ENCODE measurements at regions not wholly inside any gene's neighbourhood (a gene's known extent, or its start where the extent isn't known, plus 50 kb on each side); places are given as distances from the start of the nearest gene placed in this dataset.
"Not testable (repeated sequence)": the region's sequence is repeated elsewhere in the genome, so short reads cannot be mapped to it uniquely, and the experiment has no call there.

GRCh38 chr4:20122198-20122988, 129.3 kb upstream of the SLIT2 start:
- DNase-seq, result no peak

- DNase-seq, result no peak
Observed at GRCh38 chr4:20119141-20119540, 132.6 kb upstream of the SLIT2 start.

- no peak for DNase-seq
Observed at GRCh38 chr4:20109391-20109790, 142.3 kb upstream of the SLIT2 start.

GRCh38 chr4:20106921-20107320, 144.8 kb upstream of the SLIT2 start:
- DNase-seq, result no peak

GRCh38 chr4:20101831-20102230, 149.9 kb upstream of the SLIT2 start:
- DNase-seq, result no peak

- DNase-seq, result no peak
Observed at GRCh38 chr4:20096911-20097310, 154.8 kb upstream of the SLIT2 start.

GRCh38 chr4:20095805-20096541, 155.7 kb upstream of the SLIT2 start:
- no peak for DNase-seq

GRCh38 chr4:20091781-20092180, 159.9 kb upstream of the SLIT2 start:
- no peak for DNase-seq

- no peak for DNase-seq
Observed at GRCh38 chr4:20087522-20087911, 164.2 kb upstream of the SLIT2 start.

GRCh38 chr4:20086799-20087521, 164.7 kb upstream of the SLIT2 start:
- no peak for DNase-seq

- DNase-seq, result no peak
Observed at GRCh38 chr4:20086067-20086798, 165.5 kb upstream of the SLIT2 start.

- no peak for DNase-seq
Observed at GRCh38 chr4:20085653-20086052, 166.1 kb upstream of the SLIT2 start.

GRCh38 chr4:20085156-20085555, 166.5 kb upstream of the SLIT2 start:
- no peak for DNase-seq

- no peak for DNase-seq
Observed at GRCh38 chr4:20084488-20084887, 167.2 kb upstream of the SLIT2 start.

- no peak for DNase-seq
Observed at GRCh38 chr4:20078644-20079043, 173.1 kb upstream of the SLIT2 start.

- DNase-seq, result no peak
Observed at GRCh38 chr4:20075248-20075871, 176.3 kb upstream of the SLIT2 start.

GRCh38 chr4:20074450-20074849, 177.3 kb upstream of the SLIT2 start:
- DNase-seq, result no peak

GRCh38 chr4:20065952-20066351, 185.8 kb upstream of the SLIT2 start:
- no peak for DNase-seq

GRCh38 chr4:20062857-20063256, 188.8 kb upstream of the SLIT2 start:
- not testable (repeated sequence) for DNase-seq

GRCh38 chr4:20062054-20062453, 189.7 kb upstream of the SLIT2 start:
- no peak for DNase-seq

- no peak for DNase-seq
Observed at GRCh38 chr4:20050768-20051167, 200.9 kb upstream of the SLIT2 start.

- no peak for DNase-seq
Observed at GRCh38 chr4:20049889-20050288, 201.8 kb upstream of the SLIT2 start.

All from activated T-cell treated with anti-CD3 and anti-CD28 coated beads, Interleukin-2, amount 50 U/mL, for 48 hours (primary cell).